CD4-positive, alpha-beta T cell (primary cell): ENCODE measurements at regions not wholly inside any gene's neighbourhood (a gene's known extent, or its start where the extent isn't known, plus 50 kb on each side); places are given as distances from the start of the nearest gene placed in this dataset.

Experiments used
- ATAC-seq: fragments of 200-7000 bp; cut with Tn5 transposase; one replicate; pipeline ENCODE4 v1.10.0; 2022; ENCODE audit warnings: mild to moderate bottlenecking; ENCODE audit not compliant: poor library complexity
- CTCF ChIA-PET: fragments of 350-600 bp; sonication (Branson Sonifier 250); formaldehyde crosslinking; loops from one replicate; lab custom pipeline; 2021; ENCODE audit warnings: antibody characterized with exemption, inconsistent platforms; lab: Charles Lee
- POLR2A ChIA-PET: fragments of 350-600 bp; sonication (Branson Sonifier 250); formaldehyde crosslinking; loops from one replicate; lab custom pipeline; 2021; ENCODE audit warnings: antibody characterized with exemption, inconsistent platforms; lab: Charles Lee
- DNase-seq, 14 experiments: peaks; one replicate each; pipeline ENCODE4 v3.0.0-alpha.2; 2013 to 2020; ENCODE audit warnings: mixed read lengths in 2 of 14
- H3K27ac ChIP-seq, 2 donors: one replicate each; pipeline versions ENCODE4 v1.5.1 to v1.7.0; 2013; ENCODE audit warnings: low read length in 2 of 2, low read depth in 1 of 2, mild to moderate bottlenecking in 1 of 2
- H3K27me3 ChIP-seq, 2 experiments: 1 replicate in 1 of 2; 2 replicates in 1 of 2; pipeline versions ENCODE4 v1.6.1 to v1.7.0; 2013; ENCODE audit warnings: low read length in 2 of 2, control low read depth in 1 of 2, mild to moderate bottlenecking in 1 of 2, moderate library complexity in 1 of 2; ENCODE audit not compliant: insufficient read depth in 2 of 2, control insufficient read depth in 1 of 2
- H3K36me3 ChIP-seq: one replicate; pipeline ENCODE4 v1.6.1; 2013; ENCODE audit warnings: low read length, control low read depth; ENCODE audit not compliant: insufficient read depth
- H3K4me1 ChIP-seq: one replicate; pipeline ENCODE4 v1.6.1; 2013; ENCODE audit warnings: low read length, control low read depth; ENCODE audit not compliant: insufficient read depth
- H3K4me3 ChIP-seq: one replicate; pipeline ENCODE4 v1.5.1; 2013; ENCODE audit warnings: mild to moderate bottlenecking, low read length, moderate library complexity
- H3K9me3 ChIP-seq, 2 experiments: 1 replicate in 1 of 2; 2 replicates in 1 of 2; pipeline versions ENCODE4 v1.6.1 to v1.7.0; 2013; ENCODE audit warnings: low read length in 2 of 2, mild to moderate bottlenecking in 2 of 2, control low read depth in 1 of 2, moderate library complexity in 1 of 2; ENCODE audit not compliant: control insufficient read depth in 1 of 2, insufficient read depth in 1 of 2
- H3K27ac Mint-ChIP-seq: one replicate; pipeline ENCODE4 v1.8.0; 2020; ENCODE audit warnings: mixed read lengths
- H3K27me3 Mint-ChIP-seq: one replicate; pipeline ENCODE4 v1.8.0; 2021; ENCODE audit warnings: mixed read lengths
- H3K36me3 Mint-ChIP-seq: one replicate; pipeline ENCODE4 v1.8.0; 2021; ENCODE audit warnings: low read depth, mixed read lengths
- H3K4me1 Mint-ChIP-seq: one replicate; pipeline ENCODE4 v1.8.0; 2021; ENCODE audit warnings: low read depth, mixed read lengths
- H3K4me3 Mint-ChIP-seq: one replicate; pipeline ENCODE4 v1.8.0; 2020; ENCODE audit warnings: mild to moderate bottlenecking, mixed read lengths
- H3K9me3 Mint-ChIP-seq: one replicate; pipeline ENCODE4 v1.8.0; 2020; ENCODE audit warnings: mixed read lengths
- CTCF ChIP-seq: fragments of 200-600 bp; IDR thresholded peaks from one replicate; pipeline ENCODE4 v1.8.0; 2022; ENCODE audit warnings: antibody characterized with exemption, mild to moderate bottlenecking
- intact Hi-C, 2 experiments: fragments of 100-400 bp; cut with DNase I in 1 of 2; cut with micrococcal nuclease in 1 of 2; formaldehyde crosslinking; loops; one replicate each; pipeline versions ENCODE4 v1.15.1 to v1.9.0; 2023 to 2025; cut with DNase I, micrococcal nuclease

GRCh38 chr18:55088561-55088960 is 129.3 kb upstream of the CCDC68 start:
- no peaks in the 10 kb centered on the region for H3K36me3 ChIP-seq
- Mint-ChIP-seq H3K27me3 (peaks cover 8% of the 10 kb centered on the region), H3K9me3 (no peaks in the 10 kb centered on the region), H3K36me3 (no peaks in the 10 kb centered on the region), H3K27ac (no peak overlapping the region), H3K4me1 (no peaks in the 10 kb centered on the region), H3K4me3 (no peak overlapping the region)
- H3K9me3 ChIP-seq: no peaks in the 10 kb centered on the region
- H3K4me1 ChIP-seq: no peaks in the 10 kb centered on the region
- ATAC-seq (no peak), DNase-seq (no peak)
- H3K27ac ChIP-seq: no peak overlapping the region
- H3K27me3 ChIP-seq: no peaks in the 10 kb centered on the region
- TF ChIP-seq CTCF: no peak
- CTCF ChIA-PET: no interaction called here
- H3K4me3 ChIP-seq: no peak overlapping the region
- intact Hi-C loops: no loop called here
- POLR2A ChIA-PET: no interaction called here

GRCh38 chr18:55088000-55088401 is 128.7 kb upstream of the CCDC68 start:
- Mint-ChIP-seq H3K4me1 (no peaks in the 10 kb centered on the region), H3K4me3 (no peak overlapping the region)
- CTCF ChIA-PET: no interaction called here

GRCh38 chr18:55086906-55087305 is 127.6 kb upstream of the CCDC68 start:
- POLR2A ChIA-PET: no interaction called here
- no peaks in the 10 kb centered on the region for H3K36me3 Mint-ChIP-seq
- intact Hi-C loops: no loop called here

More at GRCh38 chr18:55088000-55088401, 128.7 kb upstream of the CCDC68 start:
- intact Hi-C loops: no loop called here
- no peak for DNase-seq
- Histone ChIP-seq H3K9me3 (no peaks in the 10 kb centered on the region), H3K4me1 (no peaks in the 10 kb centered on the region), H3K36me3 (no peaks in the 10 kb centered on the region), H3K4me3 (no peak overlapping the region), H3K27me3 (no peaks in the 10 kb centered on the region), H3K27ac (no peak overlapping the region)
- no peak for TF ChIP-seq CTCF
- no peak overlapping the region for H3K27ac Mint-ChIP-seq
- H3K36me3 Mint-ChIP-seq: no peaks in the 10 kb centered on the region
- POLR2A ChIA-PET: no interaction called here
- ATAC-seq: no peak
- H3K27me3 Mint-ChIP-seq: peaks cover 8% of the 10 kb centered on the region
- H3K9me3 Mint-ChIP-seq: no peaks in the 10 kb centered on the region

More at GRCh38 chr18:55086906-55087305, 127.6 kb upstream of the CCDC68 start:
- Mint-ChIP-seq H3K4me1 (no peaks in the 10 kb centered on the region), H3K27me3 (peaks cover 8% of the 10 kb centered on the region), H3K9me3 (no peaks in the 10 kb centered on the region), H3K4me3 (no peak overlapping the region), H3K27ac (no peak overlapping the region)
- ATAC-seq (no peak), DNase-seq (no peak)
- Histone ChIP-seq H3K36me3 (no peaks in the 10 kb centered on the region), H3K27me3 (no peaks in the 10 kb centered on the region), H3K4me3 (no peak overlapping the region), H3K27ac (no peak overlapping the region), H3K4me1 (no peaks in the 10 kb centered on the region), H3K9me3 (no peaks in the 10 kb centered on the region)
- no peak for TF ChIP-seq CTCF
- CTCF ChIA-PET: no interaction called here
